ENCODE measurements at regions not wholly inside any gene's neighbourhood (a gene's known extent, or its start where the extent isn't known, plus 50 kb on each side); places are given as distances from the start of the nearest gene placed in this dataset.
A peak's percentile ranks its signal among the peaks of the same experiment; 100 is the strongest.

GRCh38 chr3:184440151-184440550, 60.3 kb downstream of the CHRD start:
- no peak for DNase-seq (ENCODE audit: low read depth, low spot score)
- H3K27me3 ChIP-seq (ENCODE audit: control insufficient read depth, insufficient read depth, low read length): peaks cover 7% of the 10 kb centered on the region
- H3K27ac ChIP-seq (ENCODE audit: low read depth, low read length): no peak overlapping the region
- TF ChIP-seq, protein P1, sequence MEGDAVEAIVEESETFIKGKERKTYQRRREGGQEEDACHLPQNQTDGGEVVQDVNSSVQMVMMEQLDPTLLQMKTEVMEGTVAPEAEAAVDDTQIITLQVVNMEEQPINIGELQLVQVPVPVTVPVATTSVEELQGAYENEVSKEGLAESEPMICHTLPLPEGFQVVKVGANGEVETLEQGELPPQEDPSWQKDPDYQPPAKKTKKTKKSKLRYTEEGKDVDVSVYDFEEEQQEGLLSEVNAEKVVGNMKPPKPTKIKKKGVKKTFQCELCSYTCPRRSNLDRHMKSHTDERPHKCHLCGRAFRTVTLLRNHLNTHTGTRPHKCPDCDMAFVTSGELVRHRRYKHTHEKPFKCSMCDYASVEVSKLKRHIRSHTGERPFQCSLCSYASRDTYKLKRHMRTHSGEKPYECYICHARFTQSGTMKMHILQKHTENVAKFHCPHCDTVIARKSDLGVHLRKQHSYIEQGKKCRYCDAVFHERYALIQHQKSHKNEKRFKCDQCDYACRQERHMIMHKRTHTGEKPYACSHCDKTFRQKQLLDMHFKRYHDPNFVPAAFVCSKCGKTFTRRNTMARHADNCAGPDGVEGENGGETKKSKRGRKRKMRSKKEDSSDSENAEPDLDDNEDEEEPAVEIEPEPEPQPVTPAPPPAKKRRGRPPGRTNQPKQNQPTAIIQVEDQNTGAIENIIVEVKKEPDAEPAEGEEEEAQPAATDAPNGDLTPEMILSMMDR (IDR thresholded peaks at IDR 0.05; ENCODE audit: low read depth, low read length): no peak
- ChIA-PET POLR2A (no interaction called here), CTCF (no interaction called here)
- H3K9me3 ChIP-seq (ENCODE audit: control insufficient read depth, insufficient read depth, low read length): peaks cover 3% of the 10 kb centered on the region; the same call in 1 of the 2 replicates
- H3K4me3 ChIP-seq (ENCODE audit: low read depth, low read length): no peak overlapping the region

GRCh38 chr3:184441202-184441900, 61.5 kb downstream of the CHRD start:
- H3K9me3 ChIP-seq (ENCODE audit: control insufficient read depth, insufficient read depth, low read length): peaks cover 3% of the 10 kb centered on the region; the same call in 1 of the 2 replicates
- POLR2A ChIA-PET: no interaction called here
- DNase-seq (ENCODE audit: low read depth, low spot score): no peak
- no peak overlapping the region for H3K4me3 ChIP-seq (ENCODE audit: low read depth, low read length)
- TF ChIP-seq, protein P1 (IDR thresholded peaks at IDR 0.05; ENCODE audit: low read depth, low read length): no peak
- no peak overlapping the region for H3K27ac ChIP-seq (ENCODE audit: low read depth, low read length)
- CTCF ChIA-PET: interaction anchor here (1.6 kb wide), 1 partner anchor 70 kb away, joined by 4 read pairs; no protein-coding TSS in a partner anchor
- H3K27me3 ChIP-seq (ENCODE audit: control insufficient read depth, insufficient read depth, low read length): peaks cover 9% of the 10 kb centered on the region

DNA sequence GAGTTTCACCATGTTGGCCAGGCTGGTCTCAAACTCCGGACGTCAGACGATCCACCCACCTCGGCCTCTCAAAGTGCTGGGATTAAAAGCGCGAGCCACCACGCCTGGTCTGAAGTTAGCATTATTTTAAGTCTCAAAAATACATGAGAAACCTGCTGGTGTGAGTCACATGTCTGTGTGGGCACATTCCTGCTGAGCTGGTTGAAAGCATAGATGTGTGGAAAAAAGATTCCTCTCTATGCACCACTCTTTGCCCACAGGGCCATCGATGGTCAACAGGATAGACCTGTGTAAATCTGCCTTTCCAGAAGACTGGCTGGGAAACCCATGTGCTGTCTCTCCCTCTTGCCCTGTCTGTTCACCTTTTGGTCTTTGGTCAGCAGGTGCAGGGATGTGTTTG, 63.5 kb downstream of the CHRD start:
- POLR2A ChIA-PET: interaction anchor here (0.5 to 0.6 kb wide), 2 partner anchors 245 kb away, joined by 4 to 7 read pairs; no protein-coding TSS in a partner anchor
- no peak overlapping the region for H3K4me3 ChIP-seq (ENCODE audit: low read depth, low read length)
- no peak for DNase-seq (ENCODE audit: low read depth, low spot score)
- TF ChIP-seq, protein P1 (IDR thresholded peaks at IDR 0.05; ENCODE audit: low read depth, low read length): no peak
- CTCF ChIA-PET: no interaction called here
- H3K27me3 ChIP-seq (ENCODE audit: control insufficient read depth, insufficient read depth, low read length): peaks cover 9% of the 10 kb centered on the region
- H3K27ac ChIP-seq (ENCODE audit: low read depth, low read length): no peak overlapping the region
- H3K9me3 ChIP-seq (ENCODE audit: control insufficient read depth, insufficient read depth, low read length): no peaks in the 10 kb centered on the region; the same call in 1 of the 2 replicates

DNA sequence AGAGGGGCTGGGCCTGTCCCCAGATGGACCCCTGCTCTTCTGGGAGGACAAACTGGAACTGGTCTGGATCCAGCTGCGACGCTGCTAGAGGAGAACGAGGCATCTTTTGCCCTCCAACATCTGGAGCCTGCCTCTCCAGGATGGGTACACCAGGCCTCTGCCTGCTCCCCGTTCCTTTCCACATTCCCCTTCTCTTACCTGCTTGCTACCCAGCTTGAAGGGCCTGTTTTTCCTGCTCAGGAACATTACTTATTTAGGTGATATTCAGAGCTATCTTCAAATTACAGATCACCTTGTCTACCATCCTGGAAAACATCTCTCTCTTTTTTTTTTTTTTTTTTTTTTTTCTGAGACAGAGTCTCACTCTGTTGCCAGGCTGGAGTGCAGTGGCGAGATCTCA, 64.0 kb downstream of the CHRD start:
- peaks cover 9% of the 10 kb centered on the region for H3K27me3 ChIP-seq (ENCODE audit: control insufficient read depth, insufficient read depth, low read length)
- H3K4me3 ChIP-seq (ENCODE audit: low read depth, low read length): no peak overlapping the region
- ChIA-PET POLR2A (interaction anchor here (0.5 to 0.7 kb wide), 2 partner anchors 34 to 245 kb away, joined by 4 to 6 read pairs; no protein-coding TSS in a partner anchor), CTCF (no interaction called here)
- no peaks in the 10 kb centered on the region; the same call in 1 of the 2 replicates for H3K9me3 ChIP-seq (ENCODE audit: control insufficient read depth, insufficient read depth, low read length)
- H3K27ac ChIP-seq (ENCODE audit: low read depth, low read length): no peak overlapping the region
- DNase-seq (ENCODE audit: low read depth, low spot score): no peak
- TF ChIP-seq, protein P1 (IDR thresholded peaks at IDR 0.05; ENCODE audit: low read depth, low read length): no peak

GRCh38 chr3:184448321-184449160, 68.7 kb downstream of the CHRD start:
- Histone ChIP-seq H3K4me3 (ENCODE audit: low read depth, low read length) (no peak overlapping the region), H3K9me3 (ENCODE audit: control insufficient read depth, insufficient read depth, low read length) (no peaks in the 10 kb centered on the region; the same call in 1 of the 2 replicates), H3K27ac (ENCODE audit: low read depth, low read length) (no peak overlapping the region), H3K27me3 (ENCODE audit: control insufficient read depth, insufficient read depth, low read length) (peaks cover 2% of the 10 kb centered on the region)
- TF ChIP-seq, protein P1 (IDR thresholded peaks at IDR 0.05; ENCODE audit: low read depth, low read length): no peak
- CTCF ChIA-PET: no interaction called here
- POLR2A ChIA-PET: no interaction called here
- peak; percentile 39 for DNase-seq (ENCODE audit: low read depth, low spot score)

All from AG04450 (cell line).